ENCODE measurements at regions not wholly inside any gene's neighbourhood (a gene's known extent, or its start where the extent isn't known, plus 50 kb on each side); places are given as distances from the start of the nearest gene placed in this dataset.

- Histone ChIP-seq H3K9me3 (replicated peaks in 1 of 3) (no peaks in the 10 kb centered on the region), H3K27me3 (no peaks in the 10 kb centered on the region), H3K4me1 (replicated peaks in 1 of 2) (peaks cover 0 to 13% of the 10 kb centered on the region in 2 donors), H3K36me3 (replicated peaks in 1 of 2) (no peaks in the 10 kb centered on the region), H3K4me3 (no peak overlapping the region), H3K27ac (no peak overlapping the region)
- DNase-seq = no peak
- TF ChIP-seq CTCF (IDR thresholded peaks at IDR 0.05) = no peak
- TF ChIP-seq POLR2A (IDR thresholded peaks at IDR 0.05) = no peak
- WGBS, 4 donors = 88 to 93% (median 90%) methylated on average over 8 of the region's 8 CpGs; no CpG with 5 or more reads in 1 of the 4 donors
- intact Hi-C loops (cut with DNase I) = no loop called here
These were observed 54.9 kb upstream of the IGFBP3 start for GRCh38 chr7:45975847-45976484.

- no peak overlapping the region for H3K27ac ChIP-seq
- H3K36me3 ChIP-seq (replicated peaks in 1 of 2) = no peaks in the 10 kb centered on the region
- no peak for DNase-seq
- intact Hi-C loops (cut with DNase I) = no loop called here
- peaks cover 0 to 13% of the 10 kb centered on the region in 2 donors for H3K4me1 ChIP-seq (replicated peaks in 1 of 2)
- no peaks in the 10 kb centered on the region for H3K9me3 ChIP-seq (replicated peaks in 1 of 3)
- 20 to 44% (median 35%) methylated on average over 1 of the region's 1 CpG for WGBS, 4 donors
- H3K27me3 ChIP-seq = no peaks in the 10 kb centered on the region
- no peak overlapping the region for H3K4me3 ChIP-seq
- TF ChIP-seq CTCF (IDR thresholded peaks at IDR 0.05) (no peak), POLR2A (IDR thresholded peaks at IDR 0.05) (no peak)
These were observed 54.3 kb upstream of the IGFBP3 start for GRCh38 chr7:45975367-45975766.

- no peak overlapping the region for H3K27ac ChIP-seq
- TF ChIP-seq POLR2A (IDR thresholded peaks at IDR 0.05) (no peak), CTCF (IDR thresholded peaks at IDR 0.05) (no peak)
- no peaks in the 10 kb centered on the region for H3K27me3 ChIP-seq
- intact Hi-C loops (cut with DNase I) = no loop called here
- peaks cover 0 to 13% of the 10 kb centered on the region in 2 donors for H3K4me1 ChIP-seq (replicated peaks in 1 of 2)
- H3K36me3 ChIP-seq (replicated peaks in 1 of 2) = no peaks in the 10 kb centered on the region
- no peak overlapping the region for H3K4me3 ChIP-seq
- WGBS, 4 donors = 83 to 87% (median 86%) methylated on average over 11 to 12 of the region's 12 CpGs
- no peaks in the 10 kb centered on the region for H3K9me3 ChIP-seq (replicated peaks in 1 of 3)
- DNase-seq = no peak
These were observed 53.7 kb upstream of the IGFBP3 start for GRCh38 chr7:45974540-45975360.

GRCh38 chr7:45973725-45974532 is 52.9 kb upstream of the IGFBP3 start:
- no peak overlapping the region for H3K4me3 ChIP-seq
- no peaks in the 10 kb centered on the region for H3K36me3 ChIP-seq (replicated peaks in 1 of 2)
- peaks cover 0 to 12% of the 10 kb centered on the region in 2 donors for H3K4me1 ChIP-seq (replicated peaks in 1 of 2)
- DNase-seq = no peak
- intact Hi-C loops (cut with DNase I) = no loop called here
- no peaks in the 10 kb centered on the region for H3K27me3 ChIP-seq
- H3K27ac ChIP-seq = no peak overlapping the region
- H3K9me3 ChIP-seq (replicated peaks in 1 of 3) = no peaks in the 10 kb centered on the region
- TF ChIP-seq POLR2A (IDR thresholded peaks at IDR 0.05) = no peak
- TF ChIP-seq CTCF (IDR thresholded peaks at IDR 0.05) = no peak
- 75 to 81% (median 77%) methylated on average over 10 to 14 of the region's 14 CpGs for WGBS, 4 donors

Data from adrenal gland (tissue), 9 donors.